ENCODE measurements at regions not wholly inside any gene's neighbourhood (a gene's known extent, or its start where the extent isn't known, plus 50 kb on each side); places are given as distances from the start of the nearest gene placed in this dataset.

DNA sequence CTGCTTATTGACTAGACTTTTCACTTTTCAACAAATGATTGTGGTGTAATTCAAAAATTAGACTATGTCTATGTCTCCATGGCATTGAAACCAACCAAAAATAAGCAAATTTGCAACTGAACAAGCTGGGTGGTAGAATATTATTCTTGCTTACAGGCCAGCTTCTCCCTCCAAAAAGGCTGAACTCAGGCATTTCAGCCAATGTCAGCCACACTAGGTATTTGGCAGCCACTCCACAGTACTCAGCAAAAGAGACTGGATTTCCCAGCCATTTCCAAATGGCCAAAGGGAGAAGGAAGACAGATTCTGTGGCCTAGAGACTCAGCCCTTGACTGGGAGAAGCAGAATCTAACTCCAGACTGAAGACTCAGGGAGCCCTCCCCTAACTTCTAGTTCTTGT lies 121.8 kb upstream of the IRX5 start:
- TF ChIP-seq, protein P1, sequence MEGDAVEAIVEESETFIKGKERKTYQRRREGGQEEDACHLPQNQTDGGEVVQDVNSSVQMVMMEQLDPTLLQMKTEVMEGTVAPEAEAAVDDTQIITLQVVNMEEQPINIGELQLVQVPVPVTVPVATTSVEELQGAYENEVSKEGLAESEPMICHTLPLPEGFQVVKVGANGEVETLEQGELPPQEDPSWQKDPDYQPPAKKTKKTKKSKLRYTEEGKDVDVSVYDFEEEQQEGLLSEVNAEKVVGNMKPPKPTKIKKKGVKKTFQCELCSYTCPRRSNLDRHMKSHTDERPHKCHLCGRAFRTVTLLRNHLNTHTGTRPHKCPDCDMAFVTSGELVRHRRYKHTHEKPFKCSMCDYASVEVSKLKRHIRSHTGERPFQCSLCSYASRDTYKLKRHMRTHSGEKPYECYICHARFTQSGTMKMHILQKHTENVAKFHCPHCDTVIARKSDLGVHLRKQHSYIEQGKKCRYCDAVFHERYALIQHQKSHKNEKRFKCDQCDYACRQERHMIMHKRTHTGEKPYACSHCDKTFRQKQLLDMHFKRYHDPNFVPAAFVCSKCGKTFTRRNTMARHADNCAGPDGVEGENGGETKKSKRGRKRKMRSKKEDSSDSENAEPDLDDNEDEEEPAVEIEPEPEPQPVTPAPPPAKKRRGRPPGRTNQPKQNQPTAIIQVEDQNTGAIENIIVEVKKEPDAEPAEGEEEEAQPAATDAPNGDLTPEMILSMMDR (IDR thresholded peaks at IDR 0.05): no peak
- TF ChIP-seq POLR2A (IDR thresholded peaks at IDR 0.05): no peak
